ACC112 (cell line): ENCODE measurements at regions not wholly inside any gene's neighbourhood (a gene's known extent, or its start where the extent isn't known, plus 50 kb on each side); places are given as distances from the start of the nearest gene placed in this dataset.
"Not testable (repeated sequence)": the region's sequence is repeated elsewhere in the genome, so short reads cannot be mapped to it uniquely, and the experiment has no call there.

Source experiments
- H2AFZ ChIP-seq: fragments of 200-600 bp; sonication (generic); one replicate; pipeline ENCODE4 v1.6.0; 2017; ENCODE audit warnings: antibody characterized with exemption, low read length; ENCODE audit not compliant: unreplicated experiment
- H3K27ac ChIP-seq: fragments of 200-600 bp; sonication (generic); 2 replicates; pipeline ENCODE4 v1.5.1; 2014; ENCODE audit warnings: low read depth, mild to moderate bottlenecking, antibody characterized with exemption, low read length, moderate library complexity
- H3K27me3 ChIP-seq: fragments of 200-600 bp; sonication (generic); 2 replicates; pipeline ENCODE4 v1.6.1; 2014; ENCODE audit warnings: mild to moderate bottlenecking, antibody characterized with exemption, low read length, moderate library complexity, mixed read lengths; ENCODE audit not compliant: insufficient read depth
- H3K36me3 ChIP-seq: fragments of 200-600 bp; sonication (generic); 2 replicates; pipeline ENCODE4 v1.6.1; 2016; ENCODE audit warnings: mild to moderate bottlenecking, antibody characterized with exemption, low read length, moderate library complexity, mixed read lengths; ENCODE audit not compliant: insufficient read depth
- H3K4me1 ChIP-seq: fragments of 200-600 bp; sonication (generic); one replicate; pipeline ENCODE4 v1.6.1; 2016; ENCODE audit warnings: low read length, mixed read lengths; ENCODE audit not compliant: insufficient read depth, unreplicated experiment, control insufficient read depth
- H3K4me3 ChIP-seq: fragments of 200-600 bp; sonication (generic); 2 replicates; pipeline ENCODE4 v1.5.1; 2014; ENCODE audit warnings: mild to moderate bottlenecking, low read depth, low read length
- H3K79me2 ChIP-seq: fragments of 200-600 bp; sonication (generic); one replicate; pipeline ENCODE4 v1.6.0; 2016; ENCODE audit warnings: low read length; ENCODE audit not compliant: control insufficient read depth, unreplicated experiment, insufficient read depth

DNA sequence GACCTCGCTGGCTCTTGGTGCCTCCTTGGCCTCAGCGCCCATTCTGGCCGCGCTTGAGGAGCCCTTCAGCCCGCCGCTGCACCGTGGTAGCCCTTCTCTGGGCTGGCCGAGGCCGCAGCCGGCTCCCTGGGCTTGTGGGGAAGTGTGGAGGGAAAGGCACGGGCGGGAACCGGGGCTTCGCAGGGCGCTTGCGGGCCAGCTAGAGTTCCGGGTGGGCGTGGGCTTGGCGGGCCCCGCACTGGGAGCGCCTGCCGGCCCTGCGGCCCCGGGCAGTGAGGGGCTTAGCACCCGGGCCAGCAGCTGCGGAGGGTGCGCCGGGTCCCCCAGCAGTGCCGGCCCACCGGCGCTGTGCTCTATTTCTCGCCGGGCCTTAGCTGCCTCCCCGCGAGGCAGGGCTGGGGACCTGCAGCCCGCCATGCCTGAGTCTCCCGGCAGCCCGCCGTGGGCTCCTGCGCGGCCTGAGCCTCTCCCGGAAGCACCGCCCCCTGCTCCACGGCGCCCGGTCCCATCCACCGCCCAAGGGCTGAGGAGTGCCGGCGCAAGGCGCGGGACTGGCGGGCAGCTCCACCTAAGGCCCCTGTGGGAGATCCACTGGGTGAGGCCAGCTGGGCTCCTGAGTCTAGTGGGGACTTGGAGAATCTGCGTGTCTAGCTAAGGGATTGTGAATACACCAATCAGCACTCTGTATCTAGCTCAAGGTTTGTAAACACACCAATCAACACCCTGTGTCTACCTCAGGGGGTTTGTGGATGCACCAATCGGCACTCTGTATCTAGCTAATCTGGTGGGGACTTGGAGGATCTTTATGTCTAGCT is 141.1 kb downstream of the SLCO4C1 start:
- H3K27ac ChIP-seq, H2AFZ ChIP-seq, H3K4me3 ChIP-seq, H3K4me1 ChIP-seq, H3K27me3 ChIP-seq, H3K79me2 ChIP-seq, H3K36me3 ChIP-seq: not testable (repeated sequence)

DNA sequence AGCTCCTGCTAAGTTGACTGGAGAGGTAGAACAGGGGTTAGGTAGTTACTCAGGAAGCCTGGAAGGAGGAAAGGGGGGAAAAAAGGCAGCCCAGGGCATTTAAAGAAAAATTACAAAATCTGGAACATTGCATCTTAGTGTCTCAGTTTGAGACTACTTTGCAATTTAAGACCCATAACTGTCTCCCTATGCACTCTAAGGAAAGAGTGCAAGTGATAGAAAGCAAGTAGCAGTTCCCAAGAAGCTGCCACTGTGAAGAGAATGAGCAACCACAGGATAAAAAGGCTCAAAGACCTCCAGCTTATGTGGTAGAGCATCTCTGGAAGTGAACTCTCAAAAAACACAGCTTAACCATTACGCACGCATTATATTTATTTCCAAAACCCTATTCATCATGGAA is 141.8 kb downstream of the SLCO4C1 start:
- H3K36me3 ChIP-seq = no peaks in the 10 kb centered on the region
- no peaks in the 10 kb centered on the region for H3K27me3 ChIP-seq
- H2AFZ ChIP-seq = no peak overlapping the region
- H3K4me3 ChIP-seq = no peak overlapping the region
- no peaks in the 10 kb centered on the region for H3K79me2 ChIP-seq
- no peaks in the 10 kb centered on the region for H3K4me1 ChIP-seq
- no peak overlapping the region for H3K27ac ChIP-seq

DNA sequence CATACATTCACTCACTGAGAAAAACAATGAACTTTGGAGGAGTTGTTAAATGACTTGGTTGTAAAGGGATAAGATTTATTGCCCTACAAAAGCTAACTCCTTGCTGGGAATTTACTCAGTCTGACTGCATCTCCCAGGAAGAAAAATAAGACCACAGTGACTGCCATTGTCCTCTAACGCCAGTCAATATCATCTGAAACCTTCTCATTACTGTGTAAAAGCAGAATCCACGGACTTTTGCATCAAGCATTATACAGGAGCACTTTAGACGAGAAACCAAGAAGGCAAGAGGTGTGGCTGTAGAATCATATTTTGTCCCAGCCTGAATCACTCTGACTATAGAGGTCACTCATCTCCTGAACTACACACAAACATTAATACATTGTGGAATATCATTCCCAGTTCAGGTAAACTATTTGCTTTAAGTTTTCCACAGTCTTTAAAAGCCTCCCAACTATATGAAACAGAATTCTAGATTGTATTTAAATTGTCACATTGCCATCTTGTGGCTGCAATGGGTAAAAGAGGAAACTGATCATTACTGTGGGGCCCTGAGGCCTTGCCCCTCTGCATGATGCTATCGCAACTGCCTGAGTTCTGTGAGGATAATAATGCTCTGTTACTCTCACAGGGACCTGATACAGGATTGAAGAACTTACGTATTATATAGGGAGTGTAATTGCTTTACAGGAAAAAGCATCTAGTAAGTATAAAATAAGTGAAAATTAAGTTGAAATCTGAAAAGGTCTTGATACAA is 142.9 kb downstream of the SLCO4C1 start:
- Histone ChIP-seq H3K36me3 (no peaks in the 10 kb centered on the region), H3K79me2 (no peaks in the 10 kb centered on the region), H3K27me3 (no peaks in the 10 kb centered on the region), H3K4me3 (no peak overlapping the region), H3K27ac (no peak overlapping the region), H3K4me1 (no peaks in the 10 kb centered on the region), H2AFZ (no peak overlapping the region)

DNA sequence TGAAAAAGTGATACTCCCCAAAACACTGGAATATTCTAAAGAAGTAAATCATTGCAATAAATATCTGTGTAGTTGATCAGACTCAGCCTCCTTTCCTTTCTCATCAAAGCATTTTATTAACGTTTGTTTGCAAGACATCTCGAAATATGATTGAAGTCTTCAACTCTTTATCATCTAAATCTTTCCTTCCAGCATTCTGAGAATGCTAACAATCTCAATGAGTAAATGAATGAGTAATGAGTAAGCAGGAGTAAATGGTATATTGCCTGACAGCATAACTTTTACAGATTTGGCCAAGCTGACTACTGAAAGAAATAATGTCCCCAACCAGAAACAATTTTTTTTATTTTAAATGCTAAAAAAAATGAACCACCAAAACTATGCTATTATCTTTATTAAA is 157.1 kb downstream of the SLCO4C1 start:
- no peaks in the 10 kb centered on the region for H3K4me1 ChIP-seq
- H3K4me3 ChIP-seq = no peak overlapping the region
- H3K27ac ChIP-seq = no peak overlapping the region
- no peaks in the 10 kb centered on the region for H3K79me2 ChIP-seq
- no peak overlapping the region for H2AFZ ChIP-seq
- no peaks in the 10 kb centered on the region for H3K36me3 ChIP-seq
- H3K27me3 ChIP-seq = no peaks in the 10 kb centered on the region

DNA sequence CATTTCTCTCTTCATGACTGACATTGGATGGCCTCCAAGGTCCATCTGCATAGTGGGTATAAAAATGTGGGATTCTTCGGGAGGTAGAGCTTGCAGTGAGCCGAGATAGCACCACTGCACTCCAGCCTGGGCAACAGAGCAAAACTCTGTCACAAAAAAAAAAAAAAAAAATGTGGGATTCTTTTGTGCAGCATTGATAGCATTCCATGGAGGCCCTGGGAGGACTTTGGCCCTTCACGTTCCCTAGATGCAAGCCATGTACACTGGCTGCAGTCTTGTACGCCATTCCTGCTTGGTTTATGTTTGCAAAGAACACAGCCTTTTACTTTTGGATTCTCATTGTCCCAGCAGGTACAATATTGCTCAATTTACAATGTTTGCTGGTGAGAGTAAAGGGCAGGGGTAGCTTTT is 157.8 kb downstream of the SLCO4C1 start:
- no peak overlapping the region for H3K27ac ChIP-seq
- H3K79me2 ChIP-seq = no peaks in the 10 kb centered on the region
- no peaks in the 10 kb centered on the region for H3K4me1 ChIP-seq
- no peaks in the 10 kb centered on the region for H3K27me3 ChIP-seq
- no peak overlapping the region for H2AFZ ChIP-seq
- no peak overlapping the region for H3K4me3 ChIP-seq
- no peaks in the 10 kb centered on the region for H3K36me3 ChIP-seq

DNA sequence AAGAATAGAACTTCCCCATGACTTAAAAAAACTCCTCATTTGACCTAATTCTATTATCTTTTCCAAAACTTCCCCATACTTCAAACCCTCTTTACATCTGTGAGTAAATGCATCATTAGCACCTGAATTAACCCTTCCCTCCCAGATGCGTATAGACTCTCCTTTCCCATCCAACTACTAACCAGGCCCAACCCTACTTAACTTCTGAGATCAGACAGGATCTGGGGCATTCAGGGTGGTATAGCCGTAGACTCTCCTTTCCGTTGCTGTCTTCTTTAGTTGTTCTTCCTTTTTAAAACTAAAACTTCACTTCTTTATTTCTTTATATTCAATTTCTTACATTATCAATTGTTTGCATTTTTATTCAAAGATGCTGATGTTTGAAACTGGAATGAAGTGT is 165.2 kb downstream of the SLCO4C1 start:
- no peaks in the 10 kb centered on the region for H3K79me2 ChIP-seq
- no peak overlapping the region for H3K27ac ChIP-seq
- no peaks in the 10 kb centered on the region for H3K27me3 ChIP-seq
- H3K4me3 ChIP-seq = no peak overlapping the region
- H2AFZ ChIP-seq = no peak overlapping the region
- H3K4me1 ChIP-seq = no peaks in the 10 kb centered on the region
- no peaks in the 10 kb centered on the region for H3K36me3 ChIP-seq

DNA sequence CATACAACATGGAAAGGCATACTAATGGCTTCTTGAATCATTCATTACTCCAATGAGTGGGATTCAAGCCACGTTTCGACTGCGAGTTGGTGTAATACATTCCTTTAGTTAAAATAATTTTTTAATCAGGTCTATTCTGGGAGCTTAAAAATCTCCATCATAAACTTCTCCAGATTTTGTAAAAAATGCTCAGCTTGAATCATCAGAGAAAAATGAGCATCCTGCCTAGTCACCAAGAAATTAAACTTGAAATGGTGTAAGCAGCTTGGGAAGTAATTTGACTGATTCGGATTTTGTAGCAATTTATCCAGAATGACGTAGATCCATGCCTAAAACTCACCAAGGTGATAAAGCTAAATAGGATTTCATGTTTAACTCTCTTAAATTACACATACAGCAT is 165.7 kb downstream of the SLCO4C1 start:
- no peaks in the 10 kb centered on the region for H3K36me3 ChIP-seq

DNA sequence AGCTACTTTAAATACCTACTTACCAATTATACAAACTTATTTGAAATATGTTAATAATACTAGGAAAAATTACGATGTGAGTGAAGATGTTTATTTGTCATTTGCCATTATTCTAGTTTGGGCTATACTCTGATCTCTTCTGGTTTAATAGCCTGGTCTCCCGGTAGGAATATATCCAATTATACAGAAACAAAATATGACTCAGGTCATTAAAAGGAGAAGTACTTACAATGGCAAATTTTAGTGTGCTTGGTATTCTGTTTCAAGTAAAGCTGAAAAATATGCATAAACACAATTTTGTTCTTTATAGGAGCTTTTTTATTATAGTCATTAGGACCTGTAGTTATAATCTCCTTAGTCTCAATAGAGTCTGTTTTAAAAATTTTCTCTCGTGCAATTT is 176.8 kb downstream of the SLCO4C1 start:
- Histone ChIP-seq H3K27me3 (no peaks in the 10 kb centered on the region), H3K27ac (no peak overlapping the region), H3K79me2 (no peaks in the 10 kb centered on the region), H3K4me3 (no peak overlapping the region), H3K36me3 (no peaks in the 10 kb centered on the region), H3K4me1 (no peaks in the 10 kb centered on the region), H2AFZ (no peak overlapping the region)

More for the DNA sequence above, 165.7 kb downstream of the SLCO4C1 start:
- Histone ChIP-seq H3K79me2 (no peaks in the 10 kb centered on the region), H3K4me3 (no peak overlapping the region), H3K4me1 (no peaks in the 10 kb centered on the region), H2AFZ (no peak overlapping the region), H3K27ac (no peak overlapping the region), H3K27me3 (no peaks in the 10 kb centered on the region)

DNA sequence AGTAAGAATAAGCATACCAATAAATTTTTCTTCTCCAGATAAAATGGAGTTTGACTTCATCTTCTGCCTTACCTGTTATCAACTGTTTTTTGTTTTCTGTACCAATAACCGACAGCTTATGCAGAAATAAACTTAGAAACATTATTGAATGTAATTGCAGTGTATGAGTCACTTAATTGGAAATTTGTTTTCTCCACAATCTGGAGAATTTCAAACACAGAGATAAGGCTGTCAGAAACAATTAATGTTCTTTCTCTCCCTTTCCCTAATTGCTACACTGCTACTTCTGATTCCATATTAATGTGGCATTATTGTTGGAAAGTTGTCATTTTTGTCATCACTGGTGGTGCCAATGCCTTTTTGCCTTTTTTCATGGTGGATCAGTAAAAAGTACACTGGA is 180.3 kb downstream of the SLCO4C1 start:
- Histone ChIP-seq H3K4me3 (no peak overlapping the region), H3K4me1 (no peaks in the 10 kb centered on the region), H3K27me3 (no peaks in the 10 kb centered on the region), H2AFZ (no peak overlapping the region), H3K27ac (no peak overlapping the region), H3K36me3 (no peaks in the 10 kb centered on the region), H3K79me2 (no peaks in the 10 kb centered on the region)

DNA sequence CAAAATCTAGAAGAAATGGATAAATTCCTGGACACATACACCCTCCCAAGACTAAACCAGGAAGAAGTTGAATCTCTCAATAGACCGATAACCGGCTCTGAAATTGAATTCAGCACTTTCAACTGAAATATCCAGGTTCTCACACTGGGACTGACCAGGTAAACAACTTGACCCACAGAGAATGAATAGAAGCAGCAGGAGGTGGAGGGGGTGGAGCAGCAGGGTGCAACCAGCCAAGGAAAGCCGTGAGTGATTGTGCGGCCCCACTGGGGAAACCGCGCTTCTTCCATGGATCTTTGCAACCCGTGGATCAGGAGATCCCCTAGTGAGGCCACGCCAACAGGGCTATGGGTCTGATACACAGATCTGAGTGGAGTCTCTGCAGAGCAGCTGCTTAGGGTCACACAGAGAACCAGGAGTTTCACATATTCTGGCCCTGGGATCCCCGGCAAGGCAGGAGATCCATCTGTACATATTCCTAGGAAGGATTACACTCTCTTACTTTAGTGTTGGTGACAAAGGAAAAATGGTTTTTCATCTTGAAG is 181.5 kb downstream of the SLCO4C1 start:
- Histone ChIP-seq H3K27ac (no peak overlapping the region), H2AFZ (no peak overlapping the region), H3K4me3 (no peak overlapping the region), H3K36me3 (no peaks in the 10 kb centered on the region), H3K4me1 (no peaks in the 10 kb centered on the region), H3K79me2 (no peaks in the 10 kb centered on the region), H3K27me3 (no peaks in the 10 kb centered on the region)

DNA sequence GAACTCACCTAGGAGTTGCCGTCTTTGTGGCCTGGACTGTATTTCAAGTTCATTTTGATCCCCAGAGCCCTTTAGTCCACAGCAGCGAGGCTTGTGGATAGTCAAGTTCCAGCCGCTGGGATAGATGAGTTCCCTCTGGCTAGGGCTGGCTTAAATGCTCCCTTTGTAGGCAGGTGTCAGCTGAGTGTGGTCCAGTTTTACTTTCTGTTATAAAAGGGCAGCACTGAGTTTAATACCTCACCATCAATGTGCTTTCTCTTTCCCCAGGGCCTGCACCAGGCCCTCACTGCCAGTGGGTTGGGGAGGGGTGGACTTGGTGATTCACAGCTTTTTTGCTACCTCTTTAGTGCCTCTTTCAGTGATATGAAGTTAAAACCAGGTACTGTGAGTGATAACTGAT is 188.2 kb downstream of the SLCO4C1 start:
- no peaks in the 10 kb centered on the region for H3K27me3 ChIP-seq
- H3K4me1 ChIP-seq = no peaks in the 10 kb centered on the region
- no peaks in the 10 kb centered on the region for H3K79me2 ChIP-seq
- H3K27ac ChIP-seq = no peak overlapping the region
- H2AFZ ChIP-seq = no peak overlapping the region
- no peak overlapping the region for H3K4me3 ChIP-seq
- no peaks in the 10 kb centered on the region for H3K36me3 ChIP-seq
